ENCODE measurements at regions not wholly inside any gene's neighbourhood (a gene's known extent, or its start where the extent isn't known, plus 50 kb on each side); places are given as distances from the start of the nearest gene placed in this dataset.

- H3K79me2 ChIP-seq (ENCODE audit: insufficient read depth, low read length): no peaks in the 10 kb centered on the region
- no peaks in the 10 kb centered on the region for H3K36me3 ChIP-seq (ENCODE audit: insufficient read depth, low read length)
- no peak overlapping the region for H3K4me2 ChIP-seq (ENCODE audit: insufficient read depth, low read length)
- no peaks in the 10 kb centered on the region for H3K4me1 ChIP-seq (ENCODE audit: insufficient read depth, low read length)
- no peaks in the 10 kb centered on the region for H3K27me3 ChIP-seq (ENCODE audit: insufficient read depth, low read length)
- H3K4me3 ChIP-seq (ENCODE audit: insufficient read depth, low read length): no peak overlapping the region
- no peaks in the 10 kb centered on the region for H4K20me1 ChIP-seq (ENCODE audit: insufficient read depth, low read length)
- TF ChIP-seq CTCF (IDR thresholded peaks at IDR 0.05; ENCODE audit: extremely low read depth, low read depth, low read length): no peak
- H3K27ac ChIP-seq (ENCODE audit: low read depth, low read length): no peak overlapping the region
- no peak overlapping the region for H2AFZ ChIP-seq (ENCODE audit: low read length)
- no peak for DNase-seq (ENCODE audit: insufficient read length, low spot score, missing footprints)
- peaks cover 2% of the 10 kb centered on the region for H3K9me3 ChIP-seq (ENCODE audit: low read depth, low read length)
Measured at GRCh38 chr19:30202060-30202600, 170.1 kb upstream of the ZNF536 start.

- Histone ChIP-seq H3K36me3 (ENCODE audit: insufficient read depth, low read length) (no peaks in the 10 kb centered on the region), H4K20me1 (ENCODE audit: insufficient read depth, low read length) (no peaks in the 10 kb centered on the region), H3K4me2 (ENCODE audit: insufficient read depth, low read length) (no peak overlapping the region), H2AFZ (ENCODE audit: low read length) (no peak overlapping the region), H3K27me3 (ENCODE audit: insufficient read depth, low read length) (no peaks in the 10 kb centered on the region), H3K27ac (ENCODE audit: low read depth, low read length) (no peak overlapping the region), H3K9me3 (ENCODE audit: low read depth, low read length) (peaks cover 2% of the 10 kb centered on the region), H3K4me3 (ENCODE audit: insufficient read depth, low read length) (no peak overlapping the region), H3K79me2 (ENCODE audit: insufficient read depth, low read length) (no peaks in the 10 kb centered on the region), H3K4me1 (ENCODE audit: insufficient read depth, low read length) (no peaks in the 10 kb centered on the region)
- no peak for DNase-seq (ENCODE audit: insufficient read length, low spot score, missing footprints)
- TF ChIP-seq CTCF (IDR thresholded peaks at IDR 0.05; ENCODE audit: extremely low read depth, low read depth, low read length): no peak
Measured at GRCh38 chr19:30204721-30205120, 167.5 kb upstream of the ZNF536 start.

GRCh38 chr19:30206187-30206586, 166.0 kb upstream of the ZNF536 start:
- no peaks in the 10 kb centered on the region for H3K79me2 ChIP-seq (ENCODE audit: insufficient read depth, low read length)
- no peaks in the 10 kb centered on the region for H3K4me1 ChIP-seq (ENCODE audit: insufficient read depth, low read length)
- H3K27ac ChIP-seq (ENCODE audit: low read depth, low read length): no peak overlapping the region
- TF ChIP-seq CTCF (IDR thresholded peaks at IDR 0.05; ENCODE audit: extremely low read depth, low read depth, low read length): no peak
- no peaks in the 10 kb centered on the region for H3K36me3 ChIP-seq (ENCODE audit: insufficient read depth, low read length)
- no peak overlapping the region for H3K4me3 ChIP-seq (ENCODE audit: insufficient read depth, low read length)
- no peaks in the 10 kb centered on the region for H4K20me1 ChIP-seq (ENCODE audit: insufficient read depth, low read length)
- no peak overlapping the region for H3K4me2 ChIP-seq (ENCODE audit: insufficient read depth, low read length)
- H3K9me3 ChIP-seq (ENCODE audit: low read depth, low read length): peaks cover 2% of the 10 kb centered on the region
- no peak overlapping the region for H2AFZ ChIP-seq (ENCODE audit: low read length)
- no peaks in the 10 kb centered on the region for H3K27me3 ChIP-seq (ENCODE audit: insufficient read depth, low read length)
- no peak for DNase-seq (ENCODE audit: insufficient read length, low spot score, missing footprints)

GRCh38 chr19:30207357-30207756, 164.8 kb upstream of the ZNF536 start:
- H3K4me2 ChIP-seq (ENCODE audit: insufficient read depth, low read length): no peak overlapping the region
- DNase-seq (ENCODE audit: insufficient read length, low spot score, missing footprints): no peak
- peaks cover 2% of the 10 kb centered on the region for H3K9me3 ChIP-seq (ENCODE audit: low read depth, low read length)
- no peaks in the 10 kb centered on the region for H3K4me1 ChIP-seq (ENCODE audit: insufficient read depth, low read length)
- no peaks in the 10 kb centered on the region for H3K79me2 ChIP-seq (ENCODE audit: insufficient read depth, low read length)
- no peak overlapping the region for H3K27ac ChIP-seq (ENCODE audit: low read depth, low read length)
- H3K36me3 ChIP-seq (ENCODE audit: insufficient read depth, low read length): no peaks in the 10 kb centered on the region
- H3K27me3 ChIP-seq (ENCODE audit: insufficient read depth, low read length): no peaks in the 10 kb centered on the region
- H2AFZ ChIP-seq (ENCODE audit: low read length): no peak overlapping the region
- H3K4me3 ChIP-seq (ENCODE audit: insufficient read depth, low read length): no peak overlapping the region
- H4K20me1 ChIP-seq (ENCODE audit: insufficient read depth, low read length): no peaks in the 10 kb centered on the region
- no peak for TF ChIP-seq CTCF (IDR thresholded peaks at IDR 0.05; ENCODE audit: extremely low read depth, low read depth, low read length)
